Inflammatory macrophage treated with lipopolysaccharide for 4 hours (primary cell): ENCODE measurements at regions not wholly inside any gene's neighbourhood (a gene's known extent, or its start where the extent isn't known, plus 50 kb on each side); places are given as distances from the start of the nearest gene placed in this dataset.
A peak's percentile ranks its signal among the peaks of the same experiment; 100 is the strongest.
"Not testable (repeated sequence)": the region's sequence is repeated elsewhere in the genome, so short reads cannot be mapped to it uniquely, and the experiment has no call there.

Experiments
- DNase-seq: peaks from one replicate; pipeline ENCODE4 v3.0.0-alpha.2; 2020

DNA sequence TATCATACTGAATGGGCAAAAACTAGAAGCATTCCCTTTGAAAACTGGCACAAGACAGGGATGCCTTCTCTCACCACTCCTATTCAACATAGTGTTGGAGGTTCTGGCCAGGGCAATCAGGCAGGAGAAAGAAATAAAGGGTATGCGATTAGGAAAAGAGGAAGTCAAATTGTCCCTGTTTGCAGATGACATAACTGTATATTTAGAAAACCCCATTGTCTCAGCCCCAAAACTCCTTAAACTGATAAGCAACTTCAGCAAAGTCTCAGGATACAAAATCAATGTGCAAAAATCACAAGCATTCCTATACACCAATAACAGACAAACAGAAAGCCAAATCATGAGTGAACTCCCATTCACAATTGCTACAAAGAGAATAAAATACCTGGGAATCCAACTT is 52.5 kb upstream of the CCDC71L start:
- not testable (repeated sequence) for DNase-seq

DNA sequence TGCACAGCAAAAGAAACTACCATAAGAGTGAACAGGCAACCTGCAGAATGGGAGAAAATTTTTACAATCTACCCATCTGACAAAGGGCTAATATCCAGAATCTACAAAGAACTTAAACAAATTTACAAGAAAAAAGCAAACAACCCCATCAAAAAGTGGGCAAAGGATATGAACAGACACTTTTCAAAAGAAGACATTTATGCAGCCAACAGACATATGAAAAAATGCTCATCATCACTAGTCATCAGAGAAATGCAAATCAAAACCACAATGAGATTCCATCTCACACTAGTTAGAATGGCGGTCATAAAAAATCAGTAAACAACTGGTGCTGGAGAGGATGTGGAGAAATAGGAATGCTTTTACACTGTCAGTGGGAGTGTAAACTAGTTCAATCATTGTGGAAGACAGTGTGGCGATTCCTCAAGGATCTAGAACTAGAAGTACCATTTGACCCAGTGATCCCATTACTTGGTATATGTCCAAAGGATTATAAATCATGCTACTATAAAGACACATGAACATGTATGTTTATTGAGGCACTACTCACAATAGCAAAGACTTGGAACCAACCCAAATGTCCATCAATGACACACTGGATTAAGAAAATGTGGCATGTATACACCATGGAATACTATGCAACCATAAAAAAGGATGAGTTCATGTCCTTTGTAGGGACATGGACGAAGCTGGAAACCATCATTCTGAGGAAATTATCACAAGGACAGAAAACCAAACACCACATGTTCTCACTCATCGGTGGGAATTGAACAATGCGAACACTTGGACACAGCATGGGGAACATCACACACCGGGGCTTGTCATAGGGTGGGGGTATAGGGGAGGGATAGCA is 53.9 kb upstream of the CCDC71L start:
- DNase-seq: not testable (repeated sequence)

DNA sequence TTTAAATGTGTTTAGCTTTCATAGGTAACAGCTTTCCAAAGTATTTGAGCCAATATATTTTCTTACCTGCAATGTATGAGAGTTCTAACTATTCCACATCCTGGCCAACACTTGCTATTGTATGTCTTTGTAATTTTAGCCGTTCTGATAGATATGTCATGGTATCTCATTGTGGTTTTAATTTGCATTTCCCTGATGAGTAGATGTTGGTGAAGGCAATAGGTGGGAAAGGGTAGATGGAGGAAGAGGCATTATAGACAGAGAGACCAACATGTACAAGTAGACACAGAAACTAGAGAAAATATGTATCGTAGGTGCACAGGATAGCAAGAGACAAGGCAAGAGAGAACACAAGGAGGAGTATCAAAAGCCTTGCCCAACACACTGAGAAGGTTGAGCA is 54.8 kb upstream of the CCDC71L start:
- DNase-seq: no peak

DNA sequence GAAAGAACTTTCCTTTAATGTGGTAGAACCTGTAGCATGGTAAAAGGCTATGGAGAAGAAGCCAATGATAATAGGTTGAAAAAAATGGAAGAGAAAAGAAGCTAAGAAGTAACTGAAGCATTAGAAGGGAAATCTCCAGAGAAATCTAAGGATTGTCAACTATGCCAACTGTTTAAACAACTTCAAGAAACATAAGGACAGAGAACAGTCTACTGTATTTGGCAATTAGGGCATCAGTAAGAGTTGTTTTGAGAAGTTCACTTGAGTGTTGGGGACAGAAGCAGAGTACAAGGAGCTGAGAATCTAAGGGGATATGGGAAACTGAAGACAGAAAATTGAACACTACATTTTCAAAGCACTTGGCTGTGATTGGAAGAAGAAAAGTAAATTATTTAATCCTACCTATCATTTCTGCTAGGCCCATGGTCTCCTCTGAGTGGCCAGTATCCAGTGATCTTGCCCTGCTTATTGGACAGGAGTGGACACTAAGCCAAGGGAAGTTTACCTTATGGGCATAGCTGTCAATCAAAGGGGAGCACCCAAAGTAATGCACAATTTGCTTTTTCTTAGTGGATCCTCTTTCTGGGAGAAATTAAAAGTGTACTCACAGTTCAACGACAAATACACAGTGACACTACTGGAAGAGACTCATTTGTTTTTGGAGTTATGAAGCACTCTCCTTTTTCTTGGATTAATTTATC is 56.4 kb upstream of the CCDC71L start:
- DNase-seq: no peak

DNA sequence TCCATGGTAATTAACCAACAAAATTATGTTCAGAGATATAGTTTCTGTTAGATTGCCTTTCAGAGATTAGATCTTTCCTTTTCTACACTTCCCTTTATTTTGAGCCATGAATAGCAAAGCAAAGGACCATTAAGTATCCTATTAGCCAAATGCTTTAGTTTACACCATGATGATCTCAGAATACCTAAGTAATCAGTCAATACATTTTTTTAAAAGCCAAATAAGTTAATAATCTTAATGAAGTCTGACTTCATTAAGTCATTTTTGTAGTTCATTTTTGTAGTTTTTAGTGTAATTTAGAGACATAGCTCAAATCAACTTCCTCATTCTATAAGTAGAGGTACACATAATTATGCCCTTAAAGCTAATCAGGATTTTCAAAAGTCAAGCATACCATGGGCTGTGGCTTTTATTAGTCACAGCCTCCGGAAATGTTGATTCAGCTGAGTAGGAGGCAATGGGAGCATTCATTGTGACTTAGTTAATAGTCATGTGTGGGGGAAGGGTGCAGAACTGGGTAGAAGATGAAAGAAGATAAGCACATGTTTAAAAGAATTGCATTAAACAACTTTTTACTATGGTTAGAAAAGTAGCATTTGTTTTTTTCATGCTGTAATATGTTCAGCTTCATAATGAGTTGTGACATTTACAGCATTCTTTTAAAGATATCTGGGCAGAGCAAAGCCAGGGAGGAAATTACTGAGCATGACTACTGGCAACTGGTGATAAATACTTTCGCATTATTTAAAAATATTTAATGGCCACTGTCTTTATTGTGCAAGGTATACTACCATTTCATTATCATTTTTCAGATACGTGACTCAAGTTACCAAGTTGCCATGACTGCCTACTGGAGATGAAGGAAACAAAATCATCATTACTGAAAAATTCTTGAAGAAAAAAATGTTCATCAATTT is 57.3 kb upstream of the CCDC71L start:
- DNase-seq: peak; percentile 99

DNA sequence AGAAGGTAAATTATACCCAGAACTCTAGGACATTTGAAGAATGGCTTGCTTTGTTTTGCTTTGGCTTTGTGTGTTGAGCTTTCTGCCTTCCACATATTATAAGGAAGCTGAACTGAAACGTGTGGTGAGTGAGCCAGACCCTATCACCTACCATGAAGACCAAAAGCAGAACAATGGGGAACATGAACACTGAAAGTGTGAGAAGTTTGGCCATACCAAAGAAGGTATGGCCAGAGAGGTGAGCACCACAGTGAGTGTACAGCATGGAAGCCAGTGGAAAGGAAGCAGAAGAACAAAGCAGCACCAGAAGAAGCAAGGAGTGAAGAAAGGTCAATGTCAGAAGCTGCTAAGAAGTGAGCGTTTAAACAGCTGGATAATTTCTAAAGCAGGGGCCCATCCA is 59.7 kb upstream of the CCDC71L start:
- DNase-seq: peak; percentile 49

DNA sequence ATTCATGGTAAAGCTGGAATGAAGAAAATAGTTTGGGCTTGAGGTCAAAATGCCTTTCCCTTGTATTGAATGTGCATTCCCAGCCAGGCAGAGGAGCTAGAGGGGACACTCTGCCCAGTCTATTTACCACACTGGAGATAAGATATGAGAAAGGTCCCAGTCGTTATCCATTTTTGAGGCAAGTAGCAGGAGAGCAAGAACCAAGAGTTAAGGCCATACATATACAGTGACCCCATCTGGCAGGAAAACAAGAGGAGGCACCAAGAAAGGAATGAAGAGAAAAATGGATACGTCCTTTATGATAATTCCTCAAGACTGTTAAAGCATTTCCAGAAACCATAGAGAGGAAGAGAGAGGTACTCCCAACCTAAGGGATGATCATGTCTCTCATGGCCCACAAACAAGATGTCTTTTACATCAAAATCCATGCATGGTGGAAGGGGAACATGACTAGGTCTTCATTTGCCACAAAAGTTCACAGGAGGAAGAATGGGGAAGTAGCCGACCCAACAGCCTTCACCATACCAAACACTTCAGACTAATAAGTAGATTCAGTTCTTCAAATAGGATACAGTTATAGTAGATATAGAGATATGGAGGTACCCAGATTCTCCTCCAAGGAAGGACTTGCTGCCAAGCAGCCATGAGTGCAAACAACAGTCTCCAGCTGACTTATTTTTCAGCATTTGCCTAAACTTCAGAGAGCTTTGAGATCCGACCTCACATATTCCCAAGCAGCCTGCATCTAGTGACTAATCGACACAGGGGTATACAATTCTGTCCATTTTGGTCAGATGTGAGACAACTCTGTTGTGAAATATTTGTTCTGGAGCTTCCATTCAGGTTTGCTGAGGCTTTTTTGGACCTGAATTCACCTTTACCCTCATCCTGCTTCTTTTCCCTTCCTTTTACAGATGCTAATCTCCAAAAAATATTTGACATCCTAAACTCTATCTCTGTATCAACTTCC is 61.1 kb upstream of the CCDC71L start:
- peak; percentile 63 for DNase-seq

DNA sequence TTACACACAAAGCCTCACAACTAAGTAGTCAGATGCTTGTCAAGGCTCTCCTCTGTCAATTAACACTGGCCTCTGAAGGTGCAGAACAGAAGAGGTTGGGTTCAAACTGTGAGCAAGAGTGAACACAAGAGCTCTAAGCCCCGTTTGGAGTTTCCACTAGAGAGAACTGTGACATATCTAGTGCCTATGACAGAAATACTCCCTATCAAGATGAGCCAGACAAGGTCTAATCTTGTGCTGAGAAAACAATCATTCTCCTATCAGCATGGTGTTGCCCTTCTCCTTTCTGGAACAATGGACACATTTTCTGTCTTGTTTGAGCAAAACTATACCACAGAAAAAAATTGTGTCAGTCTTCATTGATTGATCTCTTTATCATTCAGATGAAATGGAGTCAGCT is 62.4 kb upstream of the CCDC71L start:
- no peak for DNase-seq

DNA sequence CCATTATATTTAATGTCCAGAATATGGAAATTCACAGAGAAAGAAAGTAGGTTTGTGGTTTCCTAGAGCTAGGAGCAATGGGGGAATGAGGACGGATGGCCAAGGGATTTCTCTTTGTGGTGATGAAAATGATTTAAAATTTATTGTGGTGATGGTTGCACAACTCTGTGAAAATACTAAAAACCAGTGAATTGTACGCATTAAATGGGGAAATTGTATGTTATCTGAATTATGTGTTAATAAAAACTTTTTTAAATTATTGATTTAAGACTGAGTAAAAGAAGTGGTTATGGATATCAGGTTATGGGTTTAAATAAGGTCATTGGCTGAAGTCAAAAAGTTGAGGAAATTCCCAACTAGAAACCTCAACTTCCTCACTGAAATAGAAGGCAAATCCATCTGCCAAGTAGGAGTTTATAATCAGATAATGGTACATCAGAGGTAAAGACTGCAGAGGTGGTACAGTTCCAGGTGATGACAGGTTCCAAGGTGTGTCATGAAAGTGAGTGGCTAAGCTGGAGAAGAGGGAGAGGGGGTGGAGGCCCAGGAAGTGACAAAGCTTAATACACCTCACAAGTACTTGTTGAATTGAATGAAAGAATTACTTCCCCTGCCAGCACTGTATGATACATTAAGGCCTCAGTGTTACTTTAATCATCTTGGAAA is 68.9 kb upstream of the CCDC71L start:
- DNase-seq: peak; percentile 32

DNA sequence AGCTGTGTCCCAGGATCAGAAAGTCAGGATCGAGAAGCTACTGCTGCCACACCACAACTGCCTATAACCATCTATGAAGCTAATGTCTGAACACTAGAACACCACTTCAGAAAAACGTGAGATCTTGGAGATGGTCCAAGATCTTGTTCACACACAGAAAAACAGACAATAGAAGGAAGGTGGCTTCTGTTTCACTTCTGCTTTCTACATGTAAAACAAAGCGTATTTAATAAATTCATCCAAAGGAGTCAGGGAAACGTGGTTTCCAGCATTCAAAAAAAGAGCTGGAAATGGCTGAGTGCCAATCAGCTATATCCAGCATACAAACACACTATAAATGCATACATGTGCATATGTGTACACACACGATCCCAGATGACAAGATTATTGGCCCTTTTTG is 70.2 kb upstream of the CCDC71L start:
- DNase-seq: peak; percentile 69

DNA sequence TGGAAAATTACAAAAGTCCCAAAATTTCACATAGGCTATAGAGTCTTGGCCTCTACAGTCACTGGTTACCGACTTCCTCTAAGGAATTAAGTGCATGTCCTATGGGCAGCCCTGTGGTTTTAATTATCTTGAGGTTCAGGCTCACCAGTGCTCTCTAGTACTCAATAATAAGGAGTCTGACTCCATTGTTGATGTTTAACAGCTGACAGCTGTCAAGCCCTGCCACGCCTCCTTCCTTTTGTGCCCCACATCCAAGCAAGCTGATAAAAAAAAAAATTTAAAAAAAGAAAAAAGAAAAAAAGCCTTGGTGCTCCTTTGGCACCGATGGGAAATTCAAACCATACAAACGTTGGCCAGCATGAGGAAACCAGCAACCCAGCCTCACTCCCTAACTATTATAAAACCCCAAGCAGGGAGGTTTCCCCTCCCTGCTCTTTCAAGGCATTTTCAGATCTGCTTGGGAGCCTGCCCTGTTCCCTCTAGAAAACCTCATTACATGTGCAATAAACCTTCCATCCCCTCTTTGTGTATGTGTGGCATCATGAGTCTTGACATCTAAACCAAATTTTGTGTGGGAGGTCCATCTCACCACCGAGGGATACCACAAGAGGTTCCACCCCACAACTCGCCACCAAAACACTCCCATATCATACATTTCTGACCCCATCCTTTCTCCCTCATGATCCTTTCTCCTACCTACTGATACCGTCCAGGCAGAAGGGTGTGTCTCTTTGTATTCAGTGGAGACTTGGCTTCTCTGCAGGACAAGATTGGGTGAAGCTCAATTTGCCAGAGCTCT is 70.9 kb upstream of the CCDC71L start:
- DNase-seq: peak; percentile 18

DNA sequence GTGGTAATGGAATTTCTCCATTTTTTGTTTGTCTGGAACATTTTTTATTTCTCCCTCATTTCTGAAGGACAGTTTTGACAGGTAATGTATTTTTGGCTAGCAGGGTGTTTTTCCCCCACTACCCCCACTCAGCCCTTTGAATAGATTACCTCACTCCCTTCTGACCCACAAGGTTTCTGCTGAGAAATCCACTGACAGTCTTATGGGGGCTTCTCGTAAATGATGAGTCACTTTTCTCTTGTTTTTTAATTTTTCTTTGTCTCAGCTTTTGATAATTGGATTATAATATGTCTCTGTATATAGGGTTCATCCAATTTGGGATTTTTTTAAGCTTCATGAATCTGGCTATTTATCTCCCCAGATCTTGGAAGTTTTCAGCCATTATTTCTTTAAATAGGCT is 74.7 kb upstream of the CCDC71L start:
- DNase-seq: no peak

DNA sequence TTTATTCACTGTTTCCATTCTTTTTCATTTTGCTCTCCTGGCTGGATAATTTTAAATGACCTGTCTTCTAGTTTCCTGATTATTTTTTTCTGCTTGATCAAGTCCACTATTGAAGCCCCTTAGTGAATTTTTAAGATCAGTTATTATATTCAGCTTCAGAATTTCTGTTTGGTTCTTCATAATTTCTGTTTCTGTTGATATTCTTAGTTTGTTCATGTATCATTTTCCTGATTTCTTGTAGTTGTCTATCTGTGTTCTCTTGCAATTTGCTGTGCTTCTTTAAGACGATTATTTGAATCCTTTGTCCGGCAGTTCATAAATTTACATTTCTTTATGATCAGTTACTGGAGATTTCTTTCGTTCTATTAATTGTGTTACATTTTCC is 75.2 kb upstream of the CCDC71L start:
- no peak for DNase-seq

DNA sequence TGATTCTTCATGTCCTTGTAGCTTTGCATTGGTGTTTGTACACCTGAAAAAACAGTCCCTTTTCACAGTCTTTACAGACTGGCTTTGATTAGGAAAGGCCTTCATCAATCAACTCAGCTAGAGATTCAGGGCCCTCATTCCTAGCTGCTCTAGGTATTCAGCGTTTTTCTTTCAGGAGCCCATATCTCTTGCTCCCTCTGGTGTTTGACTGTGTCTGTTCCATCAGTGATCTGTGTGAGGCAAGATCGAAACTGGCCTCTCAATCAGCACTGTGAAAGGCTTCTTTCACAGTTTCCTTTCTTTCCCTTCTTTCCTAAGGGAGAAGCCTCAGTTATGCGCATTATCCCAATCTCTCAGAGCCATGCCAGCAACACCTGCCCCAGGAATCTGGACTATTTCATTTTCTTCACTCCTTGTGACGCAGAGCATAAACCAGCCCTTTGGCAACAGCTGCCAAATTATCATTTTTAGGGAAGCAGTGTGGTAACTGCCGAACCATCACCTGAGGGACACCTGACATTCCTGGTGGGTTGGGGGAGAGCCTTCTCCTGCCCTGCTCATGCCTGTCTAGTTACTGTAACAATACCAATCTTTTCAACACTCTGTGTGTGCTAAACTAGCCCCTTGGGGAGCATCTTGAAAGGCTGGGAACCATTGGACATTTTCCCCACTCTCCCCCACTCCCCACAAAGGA is 75.7 kb upstream of the CCDC71L start:
- peak; percentile 85 for DNase-seq

DNA sequence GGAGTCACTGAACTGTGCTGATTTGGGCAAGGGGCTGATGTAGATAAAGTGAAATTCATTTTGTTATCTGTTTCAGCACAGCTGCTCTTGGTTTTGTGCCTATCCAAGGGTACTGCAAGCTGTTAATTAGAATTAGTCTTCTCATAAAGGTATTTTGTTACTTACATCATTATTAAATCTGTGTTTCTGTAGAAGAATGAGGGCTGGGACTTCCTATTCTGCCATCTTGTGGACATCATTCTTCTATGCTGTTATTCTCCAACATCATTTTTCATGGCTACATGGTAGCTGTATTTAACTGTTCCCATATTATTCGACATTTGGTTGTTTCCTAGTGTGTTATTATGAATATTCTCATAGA is 76.2 kb upstream of the CCDC71L start:
- no peak for DNase-seq

DNA sequence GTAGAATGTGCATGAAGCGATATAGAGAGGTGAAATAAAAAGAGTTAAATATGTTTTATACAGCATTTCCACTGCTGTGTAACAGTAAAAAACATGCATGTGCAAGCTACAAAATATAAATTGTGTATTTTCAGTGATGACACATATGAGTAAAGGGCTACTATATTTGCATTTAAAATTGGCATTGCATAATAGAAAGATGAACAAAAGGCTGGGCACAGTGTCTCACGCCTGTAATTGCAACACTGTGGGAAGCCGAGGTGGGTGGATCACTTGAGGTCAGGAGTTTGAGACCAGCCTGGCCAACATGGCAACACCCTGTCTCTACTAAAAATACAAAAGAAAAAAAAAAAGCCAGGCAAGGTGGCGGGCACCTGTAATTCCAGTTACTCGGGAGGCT is 79.8 kb upstream of the CCDC71L start:
- peak; percentile 66 for DNase-seq

DNA sequence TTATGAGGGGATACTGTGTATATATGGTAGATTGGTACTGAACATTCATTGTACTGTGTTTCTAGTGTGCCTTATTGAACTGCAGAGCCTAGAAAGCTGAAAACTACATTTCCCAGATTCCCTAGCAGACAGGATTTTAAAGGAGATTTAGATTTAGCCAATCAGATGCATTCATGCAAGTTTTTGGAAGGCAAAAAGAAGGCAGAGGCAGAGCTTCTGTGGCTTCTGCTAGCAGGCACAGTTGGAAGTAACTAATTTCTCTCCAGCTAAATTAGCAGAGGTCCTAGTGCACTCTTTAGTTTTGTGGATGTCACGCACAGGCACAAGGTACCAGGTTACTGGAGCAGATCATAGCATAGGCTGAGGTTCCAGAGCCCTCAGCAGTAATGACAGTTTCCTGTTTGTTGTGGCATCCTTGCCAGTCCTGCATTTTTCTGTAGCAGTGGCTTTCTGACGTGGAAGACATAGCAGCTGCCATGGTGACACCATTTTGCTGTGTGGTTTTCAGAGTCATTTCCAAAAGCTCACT is 83.7 kb upstream of the CCDC71L start:
- no peak for DNase-seq

DNA sequence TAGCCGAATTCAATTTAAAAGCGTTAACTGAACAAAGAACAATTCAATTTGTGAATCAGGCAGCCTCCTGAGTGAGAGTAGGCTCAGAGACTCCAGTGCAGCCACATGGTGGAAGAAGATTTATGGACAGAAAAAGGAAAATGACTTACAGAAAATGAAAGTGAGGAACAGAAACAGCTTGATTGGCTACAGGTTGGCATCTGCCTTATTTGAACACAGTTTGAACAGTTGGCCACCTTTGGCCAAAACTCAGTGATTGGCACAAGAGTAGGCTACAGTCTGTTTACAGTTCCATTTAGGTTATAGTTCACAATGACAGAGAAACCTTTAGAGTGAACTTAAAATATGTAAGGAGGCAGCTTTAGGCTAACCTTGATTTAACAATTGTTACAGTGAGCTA is 86.3 kb upstream of the CCDC71L start:
- not testable (repeated sequence) for DNase-seq

DNA sequence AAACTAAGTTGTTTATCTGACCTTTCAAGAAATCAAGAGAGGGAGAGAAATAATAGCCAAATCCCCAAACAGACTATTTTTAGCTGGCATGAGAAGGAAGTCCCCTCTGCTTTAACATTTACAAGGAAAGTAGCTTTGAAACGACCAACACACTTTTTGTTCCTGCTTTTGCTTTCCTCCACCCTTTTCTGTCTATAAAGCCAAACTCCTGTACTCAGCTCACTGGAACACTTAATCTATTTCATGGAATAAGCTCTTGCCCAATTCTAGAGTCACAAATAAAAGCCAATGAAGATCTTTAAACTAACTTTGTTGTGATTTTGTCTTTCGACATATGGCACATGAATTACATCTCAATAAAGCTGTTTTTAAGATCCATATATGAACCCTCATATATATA is 86.8 kb upstream of the CCDC71L start:
- peak; percentile 21 for DNase-seq

DNA sequence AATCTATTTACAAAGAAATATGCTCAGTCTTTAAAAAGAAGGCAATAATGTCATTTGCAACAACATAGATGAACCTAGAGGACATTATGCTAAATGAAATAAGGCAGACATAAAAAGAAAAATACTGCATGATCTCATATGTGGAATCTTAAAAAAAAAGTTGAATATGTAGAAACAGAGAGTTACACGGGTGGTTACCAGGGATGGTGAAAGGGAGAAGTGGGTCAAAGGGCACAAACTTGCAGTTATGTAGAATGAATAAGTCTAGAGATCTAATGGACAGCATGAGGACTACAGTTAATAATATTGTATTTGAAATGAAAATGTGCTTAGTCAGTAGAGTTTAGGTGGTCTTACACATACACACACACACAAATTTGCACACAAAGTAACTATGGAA is 88.2 kb upstream of the CCDC71L start:
- peak; percentile 50 for DNase-seq
